ENCODE measurements at regions not wholly inside any gene's neighbourhood (a gene's known extent, or its start where the extent isn't known, plus 50 kb on each side); places are given as distances from the start of the nearest gene placed in this dataset.

DNA sequence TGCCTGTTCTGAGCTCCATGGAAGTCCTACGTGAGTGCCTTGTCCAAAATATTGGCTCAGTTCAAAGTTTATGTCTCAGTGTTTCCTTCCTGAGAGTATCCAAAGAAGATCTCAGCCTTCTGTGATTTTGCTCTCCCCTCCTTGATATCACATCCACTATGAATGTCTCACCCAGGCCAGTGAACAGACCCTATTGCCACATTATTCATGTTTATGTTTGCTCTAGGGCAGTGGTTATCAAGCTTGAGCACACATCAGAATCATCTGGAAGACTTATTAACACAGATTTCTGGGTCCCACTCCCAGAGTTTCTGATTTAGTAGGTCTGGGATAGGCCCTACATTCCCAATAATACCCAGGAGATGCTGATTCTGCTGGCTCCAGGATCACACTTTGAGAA, 145.0 kb upstream of the FGGY start:
- H3K4me3 ChIP-seq (ENCODE audit: low read length, poor library complexity, severe bottlenecking) = no peak overlapping the region
- H3F3A ChIP-seq (ENCODE audit: low read depth) = no peaks in the 10 kb centered on the region
- H3K79me2 ChIP-seq (ENCODE audit: insufficient read depth, low read length) = no peaks in the 10 kb centered on the region
- no peaks in the 10 kb centered on the region for H3K27me3 ChIP-seq (ENCODE audit: insufficient read depth, low read length, poor library complexity, severe bottlenecking)
- H3K4me1 ChIP-seq (ENCODE audit: insufficient read depth, low read length, poor library complexity, severe bottlenecking) = no peaks in the 10 kb centered on the region
- TF ChIP-seq EZH2phosphoT487 (IDR thresholded peaks at IDR 0.05; ENCODE audit: borderline replicate concordance) (no peak), CTCF (conservative IDR thresholded peaks at IDR 0.05; ENCODE audit: low read length) (no peak)
- no peaks in the 10 kb centered on the region for H3K9me2 ChIP-seq (replicated peaks; ENCODE audit: low read depth, low read length)
- H2AFZ ChIP-seq (ENCODE audit: low read length) = 0 out of 2 replicates have a peak overlapping the region, but pooled peaks have one; percentile 2
- no peak overlapping the region for H3K9ac ChIP-seq (ENCODE audit: low read depth, low read length, poor library complexity, severe bottlenecking)
- H3K9me3 ChIP-seq (ENCODE audit: insufficient read depth, low read depth, low read length) = no peaks in the 10 kb centered on the region
- no peaks in the 10 kb centered on the region for H3K36me3 ChIP-seq (ENCODE audit: insufficient read depth, low read length)
- H3K4me2 ChIP-seq (ENCODE audit: low read depth, low read length, poor library complexity, severe bottlenecking) = no peak overlapping the region
- H4K20me1 ChIP-seq (ENCODE audit: insufficient read depth, low read length, poor library complexity, severe bottlenecking) = no peaks in the 10 kb centered on the region

GRCh38 chr1:59152511-59152910, 144.4 kb upstream of the FGGY start:
- Histone ChIP-seq H3K4me2 (ENCODE audit: low read depth, low read length, poor library complexity, severe bottlenecking) (no peak overlapping the region), H3K9ac (ENCODE audit: low read depth, low read length, poor library complexity, severe bottlenecking) (no peak overlapping the region), H3K79me2 (ENCODE audit: insufficient read depth, low read length) (no peaks in the 10 kb centered on the region), H2AFZ (ENCODE audit: low read length) (no peak overlapping the region), H3K27me3 (ENCODE audit: insufficient read depth, low read length, poor library complexity, severe bottlenecking) (no peaks in the 10 kb centered on the region), H3K9me3 (ENCODE audit: insufficient read depth, low read depth, low read length) (no peaks in the 10 kb centered on the region), H4K20me1 (ENCODE audit: insufficient read depth, low read length, poor library complexity, severe bottlenecking) (no peaks in the 10 kb centered on the region), H3K4me1 (ENCODE audit: insufficient read depth, low read length, poor library complexity, severe bottlenecking) (no peaks in the 10 kb centered on the region), H3K4me3 (ENCODE audit: low read length, poor library complexity, severe bottlenecking) (no peak overlapping the region), H3K9me2 (replicated peaks; ENCODE audit: low read depth, low read length) (no peaks in the 10 kb centered on the region), H3K36me3 (ENCODE audit: insufficient read depth, low read length) (no peaks in the 10 kb centered on the region), H3F3A (ENCODE audit: low read depth) (no peaks in the 10 kb centered on the region)
- no peak for TF ChIP-seq EZH2phosphoT487 (IDR thresholded peaks at IDR 0.05; ENCODE audit: borderline replicate concordance)
- TF ChIP-seq CTCF (conservative IDR thresholded peaks at IDR 0.05; ENCODE audit: low read length) = no peak

- no peaks in the 10 kb centered on the region for H3K9me2 ChIP-seq (replicated peaks; ENCODE audit: low read depth, low read length)
- no peak overlapping the region for H3K4me3 ChIP-seq (ENCODE audit: low read length, poor library complexity, severe bottlenecking)
- no peaks in the 10 kb centered on the region for H4K20me1 ChIP-seq (ENCODE audit: insufficient read depth, low read length, poor library complexity, severe bottlenecking)
- H3K9ac ChIP-seq (ENCODE audit: low read depth, low read length, poor library complexity, severe bottlenecking) = no peak overlapping the region
- H3K36me3 ChIP-seq (ENCODE audit: insufficient read depth, low read length) = no peaks in the 10 kb centered on the region
- peaks cover 7% of the 10 kb centered on the region; the same call in 1 of the 2 replicates for H3K9me3 ChIP-seq (ENCODE audit: insufficient read depth, low read depth, low read length)
- H2AFZ ChIP-seq (ENCODE audit: low read length) = no peak overlapping the region
- H3K4me1 ChIP-seq (ENCODE audit: insufficient read depth, low read length, poor library complexity, severe bottlenecking) = no peaks in the 10 kb centered on the region
- no peak overlapping the region for H3K4me2 ChIP-seq (ENCODE audit: low read depth, low read length, poor library complexity, severe bottlenecking)
- H3K79me2 ChIP-seq (ENCODE audit: insufficient read depth, low read length) = no peaks in the 10 kb centered on the region
- H3F3A ChIP-seq (ENCODE audit: low read depth) = no peaks in the 10 kb centered on the region
- no peaks in the 10 kb centered on the region for H3K27me3 ChIP-seq (ENCODE audit: insufficient read depth, low read length, poor library complexity, severe bottlenecking)
- TF ChIP-seq EZH2phosphoT487 (IDR thresholded peaks at IDR 0.05; ENCODE audit: borderline replicate concordance) (no peak), CTCF (conservative IDR thresholded peaks at IDR 0.05; ENCODE audit: low read length) (no peak)
Observed at GRCh38 chr1:59154401-59154800, 142.5 kb upstream of the FGGY start.

All from Loucy (cell line).